ENCODE measurements at regions not wholly inside any gene's neighbourhood (a gene's known extent, or its start where the extent isn't known, plus 50 kb on each side); places are given as distances from the start of the nearest gene placed in this dataset.

GRCh38 chrX:15177316-15177715 lies 92.6 kb downstream of the ASB9 start:
- TF ChIP-seq, protein P1, sequence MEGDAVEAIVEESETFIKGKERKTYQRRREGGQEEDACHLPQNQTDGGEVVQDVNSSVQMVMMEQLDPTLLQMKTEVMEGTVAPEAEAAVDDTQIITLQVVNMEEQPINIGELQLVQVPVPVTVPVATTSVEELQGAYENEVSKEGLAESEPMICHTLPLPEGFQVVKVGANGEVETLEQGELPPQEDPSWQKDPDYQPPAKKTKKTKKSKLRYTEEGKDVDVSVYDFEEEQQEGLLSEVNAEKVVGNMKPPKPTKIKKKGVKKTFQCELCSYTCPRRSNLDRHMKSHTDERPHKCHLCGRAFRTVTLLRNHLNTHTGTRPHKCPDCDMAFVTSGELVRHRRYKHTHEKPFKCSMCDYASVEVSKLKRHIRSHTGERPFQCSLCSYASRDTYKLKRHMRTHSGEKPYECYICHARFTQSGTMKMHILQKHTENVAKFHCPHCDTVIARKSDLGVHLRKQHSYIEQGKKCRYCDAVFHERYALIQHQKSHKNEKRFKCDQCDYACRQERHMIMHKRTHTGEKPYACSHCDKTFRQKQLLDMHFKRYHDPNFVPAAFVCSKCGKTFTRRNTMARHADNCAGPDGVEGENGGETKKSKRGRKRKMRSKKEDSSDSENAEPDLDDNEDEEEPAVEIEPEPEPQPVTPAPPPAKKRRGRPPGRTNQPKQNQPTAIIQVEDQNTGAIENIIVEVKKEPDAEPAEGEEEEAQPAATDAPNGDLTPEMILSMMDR (conservative IDR thresholded peaks at IDR 0.05), result no peak
- TF ChIP-seq ZFX (IDR thresholded peaks at IDR 0.05), result no peak

Data from C4-2B (cell line).